Caco-2 (cell line): ENCODE measurements at regions not wholly inside any gene's neighbourhood (a gene's known extent, or its start where the extent isn't known, plus 50 kb on each side); places are given as distances from the start of the nearest gene placed in this dataset.

Experiments used
- BruUV-seq: library from RNA; stranded (reverse); fragments of 400-500 nt; replicated peaks from 2 replicates; lab custom pipeline; 2021; lab: Mats Ljungman, UMichigan
- CTCF ChIA-PET: fragments of 300-600 bp; sonication (Branson Sonifier 250); formaldehyde crosslinking; loops from one replicate; lab custom pipeline; 2022; ENCODE audit warnings: antibody characterized with exemption; lab: Charles Lee
- POLR2A ChIA-PET: fragments of 300-600 bp; sonication (Branson Sonifier 250); formaldehyde crosslinking; loops from one replicate; lab custom pipeline; 2022; ENCODE audit warnings: antibody characterized with exemption; lab: Charles Lee
- DNase-seq, 2 experiments: peaks; one replicate each; pipeline versions ENCODE4 v3.0.0 to v3.0.0-alpha.2; 2020 to 2022
- H3K27me3 ChIP-seq: replicated peaks from 2 replicates; pipeline ENCODE4 v1.6.0; 2011; ENCODE audit warnings: low read length; ENCODE audit not compliant: control insufficient read depth, insufficient read depth
- H3K36me3 ChIP-seq: 2 replicates; pipeline ENCODE4 v1.5.1; 2011; ENCODE audit warnings: low read length; ENCODE audit not compliant: control insufficient read depth, insufficient read depth
- H3K4me1 ChIP-seq: fragments of 250-450 bp; sonication (Bioruptor Pico); 2 replicates; pipeline ENCODE4 v1.5.1; 2020; ENCODE audit warnings: mild to moderate bottlenecking
- H3K4me3 ChIP-seq: 2 replicates; pipeline ENCODE4 v1.5.1; 2011; ENCODE audit warnings: low read depth, mild to moderate bottlenecking, control low read depth, low read length
- H3K9me3 ChIP-seq: fragments of 250-450 bp; sonication (Bioruptor Pico); 2 replicates; pipeline ENCODE4 v1.5.1; 2020; ENCODE audit warnings: mild to moderate bottlenecking, moderate library complexity
- H3K27ac Mint-ChIP-seq: one replicate; pipeline ENCODE4 v1.8.0; 2022; ENCODE audit warnings: mixed read lengths; ENCODE audit not compliant: unreplicated experiment
- H3K27me3 Mint-ChIP-seq: one replicate; pipeline ENCODE4 v1.8.0; 2022; ENCODE audit warnings: mixed read lengths; ENCODE audit not compliant: insufficient read depth, unreplicated experiment
- H3K36me3 Mint-ChIP-seq: one replicate; pipeline ENCODE4 v1.8.0; 2022; ENCODE audit warnings: mild to moderate bottlenecking, mixed read lengths; ENCODE audit not compliant: insufficient read depth, unreplicated experiment
- H3K4me1 Mint-ChIP-seq: one replicate; pipeline ENCODE4 v1.8.0; 2022; ENCODE audit warnings: low read depth, mixed read lengths; ENCODE audit not compliant: unreplicated experiment
- H3K4me3 Mint-ChIP-seq: one replicate; pipeline ENCODE4 v1.8.0; 2022; ENCODE audit warnings: mild to moderate bottlenecking, moderate library complexity, mixed read lengths; ENCODE audit not compliant: unreplicated experiment
- H3K9me3 Mint-ChIP-seq: one replicate; pipeline ENCODE4 v1.8.0; 2022; ENCODE audit warnings: mixed read lengths; ENCODE audit not compliant: unreplicated experiment
- CTCF ChIP-seq, 2 experiments: fragments of 200-600 bp in 1 of 2; IDR thresholded peaks; 1 replicate in 1 of 2; 2 replicates in 1 of 2; pipeline versions ENCODE4 v1.5.1 to v1.8.0; 2011 to 2022; ENCODE audit warnings: antibody characterized with exemption in 1 of 2, control low read depth in 1 of 2, inconsistent platforms in 1 of 2, low read depth in 1 of 2, low read length in 1 of 2, mild to moderate bottlenecking in 1 of 2, moderate library complexity in 1 of 2; ENCODE audit not compliant: insufficient read depth in 1 of 2, severe bottlenecking in 1 of 2, unreplicated experiment in 1 of 2
- intact Hi-C: fragments of 100-400 bp; cut with micrococcal nuclease; formaldehyde crosslinking; loops from one replicate; pipeline ENCODE4 v1.10.0; 2022; ENCODE audit not compliant: unreplicated experiment

DNA sequence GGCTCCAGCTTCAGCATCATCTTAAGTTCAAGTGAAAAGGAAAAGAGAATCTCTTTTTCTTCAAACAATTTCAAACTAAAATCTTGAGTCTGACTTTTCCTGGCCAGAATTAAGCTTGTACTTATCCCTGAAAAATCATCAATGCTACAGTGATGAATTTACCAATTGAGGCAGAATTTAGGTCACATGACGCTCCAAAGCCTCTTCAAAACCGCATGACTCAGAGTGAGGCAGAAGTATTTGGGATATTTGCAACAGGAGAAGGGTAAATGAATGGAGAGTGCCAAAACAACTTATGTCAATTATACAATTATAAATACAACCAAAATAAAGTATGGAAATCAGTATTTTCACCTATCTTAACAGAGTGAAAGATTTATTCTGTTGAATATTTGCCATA lies 515.5 kb downstream of the COL12A1 start:
- no peaks in the 10 kb centered on the region for H3K9me3 Mint-ChIP-seq
- H3K27ac Mint-ChIP-seq = no peak overlapping the region
- no peak overlapping the region for H3K4me3 ChIP-seq
- H3K4me3 Mint-ChIP-seq = no peak overlapping the region
- POLR2A ChIA-PET = no interaction called here
- H3K36me3 Mint-ChIP-seq = no peaks in the 10 kb centered on the region
- TF ChIP-seq CTCF (IDR thresholded peaks at IDR 0.05; ENCODE audit: insufficient read depth in 1 of 2, low read depth in 1 of 2, low read length in 1 of 2, severe bottlenecking in 1 of 2, unreplicated experiment in 1 of 2) = no peak
- peaks cover 5% of the 10 kb centered on the region for H3K27me3 Mint-ChIP-seq
- BruUV-seq = no TSS peak
- 0 out of 2 replicates have a peak, but pooled peaks cover 2% of the 10 kb centered on the region for H3K9me3 ChIP-seq
- intact Hi-C loops = no loop called here
- H3K27me3 ChIP-seq = no peaks in the 10 kb centered on the region
- no peaks in the 10 kb centered on the region for H3K4me1 Mint-ChIP-seq
- no peak for DNase-seq
- no peaks in the 10 kb centered on the region for H3K36me3 ChIP-seq
- CTCF ChIA-PET = no interaction called here
- no peaks in the 10 kb centered on the region for H3K4me1 ChIP-seq

DNA sequence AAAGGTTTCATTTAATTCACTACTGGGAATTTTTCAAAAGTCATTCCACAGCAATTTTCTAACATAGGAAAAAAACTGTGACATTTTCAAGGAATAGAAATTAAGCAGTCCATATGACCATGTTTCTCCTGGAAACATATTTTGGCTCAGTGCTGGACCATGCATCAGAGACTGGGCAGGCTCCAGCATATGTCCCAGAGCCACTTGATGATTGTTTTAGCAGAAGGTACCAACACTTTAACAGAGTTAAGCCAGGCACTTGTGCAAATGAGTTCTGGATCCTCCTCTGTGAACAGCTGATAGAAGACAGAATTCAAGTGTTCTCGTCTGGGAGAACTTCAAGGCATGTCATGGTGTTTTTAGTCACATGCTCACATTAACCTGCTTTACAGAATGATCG lies 516.3 kb downstream of the COL12A1 start:
- intact Hi-C loops = no loop called here
- no peak overlapping the region for H3K4me3 Mint-ChIP-seq
- H3K27ac Mint-ChIP-seq = no peak overlapping the region
- H3K4me1 Mint-ChIP-seq = no peaks in the 10 kb centered on the region
- no peaks in the 10 kb centered on the region for H3K36me3 Mint-ChIP-seq
- no peak overlapping the region for H3K4me3 ChIP-seq
- H3K36me3 ChIP-seq = no peaks in the 10 kb centered on the region
- no peak for TF ChIP-seq CTCF (IDR thresholded peaks at IDR 0.05; ENCODE audit: insufficient read depth in 1 of 2, low read depth in 1 of 2, low read length in 1 of 2, severe bottlenecking in 1 of 2, unreplicated experiment in 1 of 2)
- CTCF ChIA-PET = no interaction called here
- BruUV-seq = no TSS peak
- no peaks in the 10 kb centered on the region for H3K4me1 ChIP-seq
- H3K27me3 Mint-ChIP-seq = peaks cover 5% of the 10 kb centered on the region
- no peaks in the 10 kb centered on the region for H3K9me3 Mint-ChIP-seq
- DNase-seq = no peak
- POLR2A ChIA-PET = no interaction called here
- H3K27me3 ChIP-seq = no peaks in the 10 kb centered on the region
- H3K9me3 ChIP-seq = 0 out of 2 replicates have a peak, but pooled peaks cover 2% of the 10 kb centered on the region

- no peaks in the 10 kb centered on the region for H3K9me3 Mint-ChIP-seq
- H3K36me3 Mint-ChIP-seq = no peaks in the 10 kb centered on the region
- intact Hi-C loops = no loop called here
- no peaks in the 10 kb centered on the region for H3K36me3 ChIP-seq
- no peak for DNase-seq
- no peaks in the 10 kb centered on the region for H3K4me1 Mint-ChIP-seq
- no TSS peak for BruUV-seq
- H3K4me1 ChIP-seq = no peaks in the 10 kb centered on the region
- no peaks in the 10 kb centered on the region for H3K9me3 ChIP-seq
- no peak overlapping the region for H3K4me3 ChIP-seq
- no peak overlapping the region for H3K27ac Mint-ChIP-seq
- CTCF ChIA-PET = no interaction called here
- POLR2A ChIA-PET = no interaction called here
- H3K4me3 Mint-ChIP-seq = no peak overlapping the region
- no peaks in the 10 kb centered on the region for H3K27me3 Mint-ChIP-seq
- H3K27me3 ChIP-seq = no peaks in the 10 kb centered on the region
- no peak for TF ChIP-seq CTCF (IDR thresholded peaks at IDR 0.05; ENCODE audit: insufficient read depth in 1 of 2, low read depth in 1 of 2, low read length in 1 of 2, severe bottlenecking in 1 of 2, unreplicated experiment in 1 of 2)
Observed at GRCh38 chr6:74677463-74677862, 528.4 kb downstream of the COL12A1 start.
